T-helper 1 cell treated with Interleukin-12 subunit alpha and Interleukin-12 subunit beta and Interleukin-4 antibody, amounts not matched to agents 30 μg/mL and 1 μg/mL, for 36 hours (primary cell): ENCODE measurements at regions not wholly inside any gene's neighbourhood (a gene's known extent, or its start where the extent isn't known, plus 50 kb on each side); places are given as distances from the start of the nearest gene placed in this dataset.

Experiments
- H3K27ac Mint-ChIP-seq: one replicate; pipeline ENCODE4 v1.8.0; 2021; ENCODE audit warnings: mild to moderate bottlenecking, mixed read lengths
- H3K27me3 Mint-ChIP-seq: one replicate; pipeline ENCODE4 v1.8.0; 2021; ENCODE audit warnings: low read depth, mixed read lengths
- H3K36me3 Mint-ChIP-seq: one replicate; pipeline ENCODE4 v1.8.0; 2021; ENCODE audit warnings: low read depth, mixed read lengths
- H3K4me1 Mint-ChIP-seq: one replicate; pipeline ENCODE4 v1.8.0; 2021; ENCODE audit warnings: low read depth, mixed read lengths
- H3K4me3 Mint-ChIP-seq: one replicate; pipeline ENCODE4 v1.8.0; 2021; ENCODE audit warnings: mild to moderate bottlenecking, moderate library complexity, mixed read lengths
- H3K9me3 Mint-ChIP-seq: one replicate; pipeline ENCODE4 v1.8.0; 2021; ENCODE audit warnings: mixed read lengths

DNA sequence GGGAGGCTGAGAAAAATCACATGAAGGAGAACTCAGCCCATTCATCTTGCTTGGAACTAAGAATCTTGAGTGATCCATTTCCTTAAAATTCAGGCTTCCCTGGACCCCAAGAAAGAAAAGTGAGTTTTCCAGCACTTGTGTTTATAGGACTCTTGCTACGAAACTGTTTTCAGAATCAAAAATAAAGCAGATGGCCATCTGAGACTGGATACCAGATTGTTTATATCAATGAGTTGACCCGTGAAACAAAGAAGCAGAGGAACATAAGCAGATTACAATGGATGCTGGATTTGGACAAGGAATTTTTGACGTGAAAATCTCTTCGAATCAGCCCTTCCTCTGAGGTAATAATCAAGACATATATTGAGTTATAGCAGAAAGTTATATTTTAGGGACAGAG is 223.2 kb downstream of the SYK start:
- Mint-ChIP-seq H3K27ac (no peak overlapping the region), H3K27me3 (peaks cover 41% of the 10 kb centered on the region), H3K4me1 (peaks cover 4% of the 10 kb centered on the region), H3K4me3 (no peak overlapping the region), H3K9me3 (peaks cover 7% of the 10 kb centered on the region), H3K36me3 (no peaks in the 10 kb centered on the region)

DNA sequence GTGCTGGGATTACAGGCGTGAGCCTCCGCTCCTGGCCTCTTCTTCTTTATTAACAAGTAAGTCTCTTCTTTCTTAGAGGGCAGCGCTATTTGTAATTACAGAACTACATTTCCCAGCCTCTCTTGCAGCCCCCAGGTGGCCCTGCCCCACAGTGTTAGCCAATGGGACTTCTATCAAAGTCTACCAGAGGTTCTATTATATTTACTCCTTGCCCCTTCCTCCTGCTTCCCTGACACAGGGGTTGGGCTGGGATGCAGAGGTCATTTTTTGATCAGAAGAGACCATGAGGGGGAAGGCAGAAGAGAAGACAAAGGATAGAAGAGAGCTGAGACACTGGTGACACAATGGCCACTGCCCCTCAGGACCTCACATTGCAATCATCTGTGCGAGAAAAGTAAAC is 224.2 kb downstream of the SYK start:
- no peak overlapping the region for H3K4me3 Mint-ChIP-seq
- H3K27me3 Mint-ChIP-seq = peaks cover 34% of the 10 kb centered on the region
- peaks cover 5% of the 10 kb centered on the region for H3K9me3 Mint-ChIP-seq
- peaks cover 3% of the 10 kb centered on the region for H3K4me1 Mint-ChIP-seq
- no peak overlapping the region for H3K27ac Mint-ChIP-seq
- H3K36me3 Mint-ChIP-seq = no peaks in the 10 kb centered on the region

DNA sequence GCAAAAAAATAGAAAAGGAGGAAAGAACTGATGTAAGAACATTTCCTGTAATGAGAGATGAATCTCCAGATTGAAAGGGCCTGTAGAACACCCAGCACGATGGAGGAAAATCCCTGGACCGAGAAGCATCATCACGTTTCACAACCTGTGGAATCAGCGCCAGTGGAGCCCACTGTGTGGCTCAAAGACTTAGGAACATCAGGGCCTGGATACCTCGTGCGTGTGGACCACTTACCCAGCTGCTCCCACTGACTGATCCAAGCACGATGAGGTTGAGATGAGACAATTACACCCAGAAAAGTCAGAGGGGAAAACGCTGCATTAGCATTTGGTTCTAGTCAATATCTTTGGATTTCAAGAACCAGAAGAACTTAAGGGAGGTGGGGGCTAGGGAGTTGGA is 224.6 kb downstream of the SYK start:
- no peak overlapping the region for H3K4me3 Mint-ChIP-seq
- H3K4me1 Mint-ChIP-seq = peaks cover 2% of the 10 kb centered on the region
- no peaks in the 10 kb centered on the region for H3K36me3 Mint-ChIP-seq
- H3K27me3 Mint-ChIP-seq = peaks cover 32% of the 10 kb centered on the region
- peaks cover 5% of the 10 kb centered on the region for H3K9me3 Mint-ChIP-seq
- H3K27ac Mint-ChIP-seq = no peak overlapping the region

DNA sequence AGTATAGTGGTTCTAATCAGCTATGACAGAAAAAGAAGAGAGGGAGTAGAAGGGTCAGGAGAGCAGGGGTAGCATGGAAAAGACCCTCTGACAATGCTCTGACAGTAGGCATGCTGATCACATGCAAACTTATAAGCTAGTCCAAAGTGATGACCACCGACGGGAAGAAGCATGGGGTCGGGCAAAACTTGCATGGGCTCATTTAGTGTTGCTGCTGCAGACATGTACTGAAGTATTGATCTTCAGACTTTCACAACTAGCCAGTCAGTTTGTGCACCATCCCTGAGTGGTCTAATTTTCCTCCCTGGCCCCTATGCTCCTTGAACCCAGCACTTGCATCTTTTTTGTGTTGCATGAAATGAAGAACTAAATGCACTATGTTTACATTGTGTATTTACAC is 225.4 kb downstream of the SYK start:
- H3K4me3 Mint-ChIP-seq = no peak overlapping the region
- peaks cover 5% of the 10 kb centered on the region for H3K9me3 Mint-ChIP-seq
- peaks cover 25% of the 10 kb centered on the region for H3K27me3 Mint-ChIP-seq
- no peaks in the 10 kb centered on the region for H3K36me3 Mint-ChIP-seq
- H3K4me1 Mint-ChIP-seq = no peaks in the 10 kb centered on the region
- H3K27ac Mint-ChIP-seq = no peak overlapping the region

- Mint-ChIP-seq H3K4me1 (no peaks in the 10 kb centered on the region), H3K9me3 (no peaks in the 10 kb centered on the region), H3K4me3 (no peak overlapping the region), H3K27me3 (peaks cover 12% of the 10 kb centered on the region), H3K36me3 (no peaks in the 10 kb centered on the region), H3K27ac (no peak overlapping the region)
These were observed 226.7 kb downstream of the SYK start for GRCh38 chr9:91028166-91028827.

DNA sequence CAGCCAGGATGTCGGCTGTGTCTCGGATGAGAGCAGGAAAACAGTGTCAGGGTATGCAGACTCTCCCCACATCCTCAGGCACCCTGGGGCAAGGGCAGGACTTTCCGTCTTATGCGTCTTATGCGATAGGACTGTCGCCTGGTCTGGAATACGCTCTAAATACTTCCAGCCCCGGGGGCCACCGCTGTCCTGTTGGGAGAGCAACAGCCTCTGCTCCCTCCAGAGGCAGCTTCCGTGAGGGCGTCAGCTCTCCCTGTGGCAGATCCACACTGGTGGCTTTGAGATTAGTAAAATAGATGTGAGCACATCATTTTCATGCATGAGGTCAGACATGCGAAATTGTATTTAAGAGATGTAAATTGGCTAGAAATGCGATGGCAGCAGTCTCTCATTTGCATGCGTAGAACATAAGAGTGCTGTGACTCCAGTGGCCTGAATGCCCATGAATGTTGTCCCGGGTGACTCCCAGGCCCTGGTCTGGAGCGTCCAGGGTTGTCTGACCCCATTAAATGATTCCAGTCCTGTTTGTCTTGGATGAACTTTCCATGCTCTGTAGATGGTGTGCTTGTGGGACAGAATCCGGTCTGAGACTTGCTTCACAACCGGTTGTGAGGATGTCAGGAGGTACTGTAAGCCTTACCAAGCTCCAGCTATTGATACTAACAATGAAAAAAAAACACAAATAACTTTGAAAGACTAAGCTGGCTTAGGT is 228.2 kb downstream of the SYK start:
- Mint-ChIP-seq H3K4me1 (peaks cover 4% of the 10 kb centered on the region), H3K9me3 (no peaks in the 10 kb centered on the region)

GRCh38 chr9:91032121-91032531 is 230.5 kb downstream of the SYK start:
- H3K27me3 Mint-ChIP-seq = no peaks in the 10 kb centered on the region
- no peaks in the 10 kb centered on the region for H3K36me3 Mint-ChIP-seq
- no peaks in the 10 kb centered on the region for H3K9me3 Mint-ChIP-seq
- peaks cover 17% of the 10 kb centered on the region for H3K4me1 Mint-ChIP-seq
- no peak overlapping the region for H3K27ac Mint-ChIP-seq
- no peak overlapping the region for H3K4me3 Mint-ChIP-seq

More for the DNA sequence above, 228.2 kb downstream of the SYK start:
- peaks cover 5% of the 10 kb centered on the region for H3K27me3 Mint-ChIP-seq
- H3K4me3 Mint-ChIP-seq = no peak overlapping the region
- no peak overlapping the region for H3K27ac Mint-ChIP-seq
- H3K36me3 Mint-ChIP-seq = no peaks in the 10 kb centered on the region

- Mint-ChIP-seq H3K4me3 (no peak overlapping the region), H3K27ac (no peak overlapping the region), H3K4me1 (peaks cover 26% of the 10 kb centered on the region), H3K9me3 (no peaks in the 10 kb centered on the region), H3K27me3 (no peaks in the 10 kb centered on the region), H3K36me3 (no peaks in the 10 kb centered on the region)
These were observed 231.7 kb downstream of the SYK start for GRCh38 chr9:91033270-91033669.

DNA sequence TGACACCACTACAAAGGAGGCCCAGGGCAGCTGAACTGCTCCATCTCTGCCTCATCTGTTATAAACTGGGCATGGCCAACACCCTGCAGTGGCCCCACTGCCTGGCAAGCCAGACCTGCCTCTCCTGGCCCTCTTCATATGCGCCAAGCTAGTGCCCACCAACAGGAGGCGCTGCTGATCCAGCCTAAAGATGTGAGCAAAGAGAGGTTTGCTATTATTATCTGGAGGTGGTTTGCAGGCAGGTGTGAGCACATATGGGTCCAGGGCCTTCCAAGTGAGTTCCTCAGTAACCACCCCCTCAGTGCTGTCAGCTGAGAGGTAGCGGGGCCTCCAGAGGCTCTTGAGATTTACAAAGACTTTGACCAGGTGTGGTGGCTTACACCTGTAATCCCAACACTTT is 232.2 kb downstream of the SYK start:
- Mint-ChIP-seq H3K4me1 (peaks cover 31% of the 10 kb centered on the region), H3K27ac (no peak overlapping the region), H3K27me3 (no peaks in the 10 kb centered on the region), H3K36me3 (no peaks in the 10 kb centered on the region), H3K4me3 (no peak overlapping the region), H3K9me3 (no peaks in the 10 kb centered on the region)

GRCh38 chr9:91034521-91034920 is 232.9 kb downstream of the SYK start:
- peaks cover 33% of the 10 kb centered on the region for H3K4me1 Mint-ChIP-seq
- H3K4me3 Mint-ChIP-seq = no peak overlapping the region
- H3K36me3 Mint-ChIP-seq = no peaks in the 10 kb centered on the region
- peak overlapping the region; percentile 63 for H3K27ac Mint-ChIP-seq
- H3K27me3 Mint-ChIP-seq = no peaks in the 10 kb centered on the region
- H3K9me3 Mint-ChIP-seq = no peaks in the 10 kb centered on the region

DNA sequence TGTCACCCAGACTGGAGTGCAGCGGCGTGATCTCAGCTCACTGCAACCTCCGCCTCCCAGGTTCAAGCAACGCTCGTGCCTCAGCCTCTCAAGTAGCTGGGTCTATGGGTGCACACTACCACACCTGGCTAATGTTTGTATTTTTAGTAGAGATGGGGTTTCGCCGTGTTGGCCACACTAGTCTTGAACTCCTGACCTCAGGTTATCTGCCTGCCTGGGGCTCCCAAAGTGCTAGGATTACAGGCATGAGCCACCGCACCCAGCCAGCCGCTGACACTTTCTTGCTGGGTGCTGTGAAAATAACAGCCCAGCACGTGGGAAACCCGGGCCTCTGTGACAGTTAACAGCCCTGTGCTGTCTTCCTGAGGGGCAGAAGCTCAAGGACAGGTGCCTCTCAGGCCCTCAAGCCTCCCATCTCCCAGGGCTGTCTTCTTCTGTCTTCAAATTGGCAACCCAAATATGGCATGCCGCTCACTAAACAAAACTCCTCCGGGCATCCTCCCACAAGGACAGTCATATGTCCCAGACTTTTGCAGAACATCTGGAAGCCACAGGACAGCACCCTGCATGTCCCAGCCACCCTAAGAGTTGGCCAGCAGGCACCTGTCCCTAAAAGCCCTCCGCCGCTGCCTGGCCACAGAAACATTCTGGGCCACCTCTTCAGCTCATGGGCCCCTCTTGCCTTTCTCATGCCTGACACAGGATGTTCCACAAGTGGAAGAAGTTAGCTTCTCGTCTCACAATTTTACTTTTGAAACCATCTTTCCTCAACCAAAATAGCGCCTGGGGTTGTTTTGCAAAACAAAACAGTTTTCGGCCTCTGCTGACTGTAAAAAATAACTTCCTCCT is 233.6 kb downstream of the SYK start:
- H3K9me3 Mint-ChIP-seq = no peaks in the 10 kb centered on the region
- no peaks in the 10 kb centered on the region for H3K36me3 Mint-ChIP-seq
- H3K27ac Mint-ChIP-seq = peak overlapping the region; percentile 24
- H3K4me1 Mint-ChIP-seq = peaks cover 33% of the 10 kb centered on the region
- H3K4me3 Mint-ChIP-seq = no peak overlapping the region
- H3K27me3 Mint-ChIP-seq = no peaks in the 10 kb centered on the region

- H3K27me3 Mint-ChIP-seq = no peaks in the 10 kb centered on the region
- no peak overlapping the region for H3K27ac Mint-ChIP-seq
- no peak overlapping the region for H3K4me3 Mint-ChIP-seq
- no peaks in the 10 kb centered on the region for H3K9me3 Mint-ChIP-seq
- H3K36me3 Mint-ChIP-seq = peaks cover 4% of the 10 kb centered on the region
- H3K4me1 Mint-ChIP-seq = peaks cover 38% of the 10 kb centered on the region
These were observed 234.2 kb downstream of the SYK start for GRCh38 chr9:91035825-91036208.

- no peak overlapping the region for H3K4me3 Mint-ChIP-seq
These were observed 234.7 kb downstream of the SYK start for GRCh38 chr9:91036356-91036755.

DNA sequence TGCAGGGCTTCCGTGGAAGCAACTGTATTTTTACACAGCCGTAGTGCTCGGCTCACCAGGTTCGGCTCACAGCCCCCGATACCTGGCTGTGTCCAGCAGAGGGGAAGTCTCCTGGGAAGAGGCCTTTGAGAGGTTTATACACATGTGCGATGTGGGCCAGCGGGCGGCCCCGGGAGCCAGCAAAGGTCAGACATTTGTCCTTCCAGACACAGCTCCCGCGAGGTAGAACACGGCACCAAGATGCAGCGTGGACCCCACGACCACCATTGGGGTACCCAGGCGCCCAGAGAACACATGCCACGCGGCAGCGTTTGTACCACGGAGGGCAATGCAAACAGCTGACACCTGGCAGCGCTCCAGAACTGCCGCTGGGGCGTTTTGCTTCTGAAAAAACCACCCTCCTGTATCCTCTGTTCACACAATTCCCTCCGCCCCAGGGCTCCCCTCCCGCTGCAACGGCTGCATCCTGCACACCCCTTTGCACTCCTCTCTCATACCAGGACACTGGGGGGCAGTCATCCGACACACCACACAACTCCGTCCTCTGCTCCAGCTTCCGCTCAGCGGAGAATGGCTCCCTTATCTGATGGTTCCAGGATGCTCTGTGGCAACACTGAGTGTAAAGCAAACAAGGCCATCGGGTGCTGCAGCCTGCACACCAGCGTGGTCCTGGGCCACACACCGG is 235.3 kb downstream of the SYK start:
- Mint-ChIP-seq H3K27ac (peak overlapping the region; percentile 41), H3K9me3 (no peaks in the 10 kb centered on the region), H3K4me1 (peaks cover 42% of the 10 kb centered on the region), H3K36me3 (peaks cover 4% of the 10 kb centered on the region), H3K4me3 (peak overlapping the region; percentile 11), H3K27me3 (no peaks in the 10 kb centered on the region)

More at GRCh38 chr9:91036356-91036755, 234.7 kb downstream of the SYK start:
- Mint-ChIP-seq H3K4me1 (peaks cover 42% of the 10 kb centered on the region), H3K27me3 (no peaks in the 10 kb centered on the region), H3K9me3 (no peaks in the 10 kb centered on the region), H3K27ac (no peak overlapping the region), H3K36me3 (peaks cover 4% of the 10 kb centered on the region)
